Panc1 (cell line): ENCODE measurements at regions not wholly inside any gene's neighbourhood (a gene's known extent, or its start where the extent isn't known, plus 50 kb on each side); places are given as distances from the start of the nearest gene placed in this dataset.

Experiments
- ATAC-seq: fragments of 200-7000 bp; cut with Tn5 transposase; 2 replicates; pipeline ENCODE4 v1.9.1; 2020; ENCODE audit warnings: mild to moderate bottlenecking, moderate library complexity
- BruUV-seq: library from RNA; stranded (reverse); fragments of 400-500 nt; replicated peaks from 2 replicates; lab custom pipeline; 2021; lab: Mats Ljungman, UMichigan
- CTCF ChIA-PET: fragments of 300-600 bp; sonication (Branson Sonifier 250); formaldehyde crosslinking; loops from one replicate; lab custom pipeline; 2022; ENCODE audit warnings: antibody characterized with exemption; lab: Charles Lee
- POLR2A ChIA-PET: fragments of 300-600 bp; sonication (Branson Sonifier 250); formaldehyde crosslinking; loops from one replicate; lab custom pipeline; 2022; ENCODE audit warnings: antibody characterized with exemption; lab: Charles Lee
- DNase-seq: peaks from one replicate; pipeline ENCODE4 v3.0.0-alpha.2; 2010; ENCODE audit warnings: low read depth, low spot score
- H3K27ac ChIP-seq: 2 replicates; pipeline ENCODE4 v1.5.1; 2011; ENCODE audit warnings: mild to moderate bottlenecking, low read length, inconsistent platforms
- H3K27me3 ChIP-seq: fragments of 200-500 bp; sonication (Bioruptor generic); 2 replicates; pipeline ENCODE4 v1.6.0; 2014; ENCODE audit warnings: low read length, inconsistent platforms; ENCODE audit not compliant: control insufficient read depth, insufficient read depth
- H3K36me3 ChIP-seq: fragments of 200-500 bp; sonication (Bioruptor generic); 2 replicates; pipeline ENCODE4 v1.5.1; 2014; ENCODE audit warnings: inconsistent platforms, mild to moderate bottlenecking, low read length, moderate library complexity; ENCODE audit not compliant: control insufficient read depth, insufficient read depth
- H3K4me1 ChIP-seq: 2 replicates; pipeline ENCODE4 v1.5.1; 2011; ENCODE audit warnings: inconsistent platforms, mild to moderate bottlenecking, low read length, moderate library complexity; ENCODE audit not compliant: control insufficient read depth, insufficient read depth
- H3K4me3 ChIP-seq, 2 experiments: 2 replicates each; pipeline ENCODE4 v1.5.1; 2011 to 2012; ENCODE audit warnings: low read depth in 2 of 2, low read length in 2 of 2, mild to moderate bottlenecking in 2 of 2, inconsistent platforms in 1 of 2, moderate library complexity in 1 of 2
- H3K9me3 ChIP-seq: fragments of 200-500 bp; sonication (Bioruptor generic); 2 replicates; pipeline ENCODE4 v1.5.1; 2014; ENCODE audit warnings: low read depth, mild to moderate bottlenecking, inconsistent platforms, low read length, moderate library complexity; ENCODE audit not compliant: control insufficient read depth, insufficient read depth
- CTCF ChIP-seq: fragments of 450-650 bp; IDR thresholded peaks from 2 replicates; pipeline ENCODE4 v1.5.1; 2017; ENCODE audit warnings: mild to moderate bottlenecking
- POLR2AphosphoS5 ChIP-seq: IDR thresholded peaks from 2 replicates; pipeline ENCODE4 v1.6.1; 2012; ENCODE audit warnings: mild to moderate bottlenecking, low read depth, low read length, moderate library complexity
- REST ChIP-seq, 2 experiments: IDR thresholded peaks; 2 replicates each; pipeline ENCODE4 v1.6.1; 2011 to 2012; ENCODE audit warnings: low read depth in 2 of 2, control low read depth in 1 of 2, low read length in 1 of 2, mild to moderate bottlenecking in 1 of 2, moderate library complexity in 1 of 2; ENCODE audit not compliant: insufficient read depth in 1 of 2
- SIN3A ChIP-seq: IDR thresholded peaks from 2 replicates; pipeline ENCODE4 v1.6.1; 2012; ENCODE audit warnings: low read depth, mild to moderate bottlenecking, low read length, moderate library complexity, borderline replicate concordance; ENCODE audit not compliant: insufficient read depth
- TCF7L2 ChIP-seq: IDR thresholded peaks from 2 replicates; pipeline ENCODE4 v1.6.1; 2011; ENCODE audit warnings: mild to moderate bottlenecking, low read depth, low read length, inconsistent platforms
- in situ Hi-C: cut with HindIII; loops from 2 replicates; pipeline ENCODE4 v1.10.0; 2016; ENCODE audit warnings: low sequenced_read_pairs, low pct_unique_long_range_greater_than_20kb
- intact Hi-C: fragments of 100-400 bp; cut with micrococcal nuclease; formaldehyde crosslinking; loops from one replicate; pipeline ENCODE4 v1.10.0; 2022; ENCODE audit not compliant: unreplicated experiment

GRCh38 chr6:156164701-156165452, 612.3 kb upstream of the ARID1B start:
- Histone ChIP-seq H3K4me3 (no peak overlapping the region), H3K27ac (no peak overlapping the region), H3K9me3 (no peaks in the 10 kb centered on the region), H3K27me3 (no peaks in the 10 kb centered on the region), H3K36me3 (no peaks in the 10 kb centered on the region), H3K4me1 (no peaks in the 10 kb centered on the region)
- no peak for ATAC-seq
- in situ Hi-C loops (no loop called here), intact Hi-C loops (no loop called here)
- CTCF ChIA-PET, result no interaction called here
- no TSS peak for BruUV-seq
- POLR2A ChIA-PET, result no interaction called here
- TF ChIP-seq REST (IDR thresholded peaks at IDR 0.05; ENCODE audit: insufficient read depth in 1 of 2, low read depth in 2 of 2, low read length in 1 of 2) (no peak), TCF7L2 (no peak), SIN3A (no peak), CTCF (no peak), POLR2AphosphoS5 (no peak)
- DNase-seq, result no peak

- Histone ChIP-seq H3K27me3 (no peaks in the 10 kb centered on the region), H3K9me3 (no peaks in the 10 kb centered on the region), H3K4me1 (no peaks in the 10 kb centered on the region), H3K36me3 (no peaks in the 10 kb centered on the region), H3K4me3 (no peak overlapping the region), H3K27ac (no peak overlapping the region)
- in situ Hi-C loops, result no loop called here
- intact Hi-C loops, result no loop called here
- ATAC-seq (no peak), DNase-seq (no peak)
- CTCF ChIA-PET, result no interaction called here
- TF ChIP-seq TCF7L2 (no peak), REST (IDR thresholded peaks at IDR 0.05; ENCODE audit: insufficient read depth in 1 of 2, low read depth in 2 of 2, low read length in 1 of 2) (no peak), POLR2AphosphoS5 (no peak), CTCF (no peak), SIN3A (no peak)
- POLR2A ChIA-PET, result no interaction called here
- no TSS peak for BruUV-seq
Observed at GRCh38 chr6:156163311-156163710, 613.9 kb upstream of the ARID1B start.
